Epithelial cell of prostate (primary cell): ENCODE measurements at regions not wholly inside any gene's neighbourhood (a gene's known extent, or its start where the extent isn't known, plus 50 kb on each side); places are given as distances from the start of the nearest gene placed in this dataset.
A peak's percentile ranks its signal among the peaks of the same experiment; 100 is the strongest.

Experiments used
- DNase-seq: peaks from one replicate; pipeline ENCODE4 v3.0.0-alpha.2; 2011; ENCODE audit warnings: low read depth, low spot score
- H3K27ac ChIP-seq: fragments of 450-650 bp; 2 replicates; pipeline ENCODE4 v1.5.1; 2017; ENCODE audit warnings: mild to moderate bottlenecking

GRCh38 chr12:97005174-97005573 is 98.1 kb downstream of the NEDD1 start:
- DNase-seq, result no peak
- no peak overlapping the region for H3K27ac ChIP-seq

GRCh38 chr12:97005646-97006045 is 98.6 kb downstream of the NEDD1 start:
- H3K27ac ChIP-seq, result no peak overlapping the region
- no peak for DNase-seq

- peak; percentile 46 for DNase-seq
- H3K27ac ChIP-seq, result no peak overlapping the region
Observed at GRCh38 chr12:97006585-97006984, 99.5 kb downstream of the NEDD1 start.

GRCh38 chr12:97016163-97016562 is 109.1 kb downstream of the NEDD1 start:
- DNase-seq, result no peak
- no peak overlapping the region for H3K27ac ChIP-seq

- no peak for DNase-seq
- no peak overlapping the region for H3K27ac ChIP-seq
Observed at GRCh38 chr12:97017213-97017612, 110.2 kb downstream of the NEDD1 start.

GRCh38 chr12:97022536-97023230 is 115.6 kb downstream of the NEDD1 start:
- no peak overlapping the region for H3K27ac ChIP-seq
- DNase-seq, result no peak

- no peak for DNase-seq
- no peak overlapping the region for H3K27ac ChIP-seq
Observed at GRCh38 chr12:97024393-97024792, 117.3 kb downstream of the NEDD1 start.

GRCh38 chr12:97026901-97027300 is 119.8 kb downstream of the NEDD1 start:
- H3K27ac ChIP-seq, result no peak overlapping the region
- DNase-seq, result no peak

GRCh38 chr12:97027482-97027881 is 120.4 kb downstream of the NEDD1 start:
- DNase-seq, result no peak
- H3K27ac ChIP-seq, result no peak overlapping the region

- no peak overlapping the region for H3K27ac ChIP-seq
- DNase-seq, result no peak
Observed at GRCh38 chr12:97038131-97038530, 131.1 kb downstream of the NEDD1 start.

GRCh38 chr12:97038834-97039233 is 131.8 kb downstream of the NEDD1 start:
- DNase-seq, result no peak
- no peak overlapping the region for H3K27ac ChIP-seq

GRCh38 chr12:97046901-97047300 is 139.8 kb downstream of the NEDD1 start:
- H3K27ac ChIP-seq, result no peak overlapping the region
- DNase-seq, result no peak

- DNase-seq, result no peak
Observed at GRCh38 chr12:97047361-97047760, 140.3 kb downstream of the NEDD1 start.

GRCh38 chr12:97048421-97049035 is 141.5 kb downstream of the NEDD1 start:
- DNase-seq, result no peak
- H3K27ac ChIP-seq, result no peak overlapping the region

More at GRCh38 chr12:97047361-97047760, 140.3 kb downstream of the NEDD1 start:
- no peak overlapping the region for H3K27ac ChIP-seq

GRCh38 chr12:97050509-97050908 is 143.5 kb downstream of the NEDD1 start:
- H3K27ac ChIP-seq, result no peak overlapping the region
- no peak for DNase-seq

GRCh38 chr12:97051341-97051740 is 144.3 kb downstream of the NEDD1 start:
- no peak for DNase-seq
- no peak overlapping the region for H3K27ac ChIP-seq

GRCh38 chr12:97061171-97061570 is 154.1 kb downstream of the NEDD1 start:
- no peak for DNase-seq
- no peak overlapping the region for H3K27ac ChIP-seq

GRCh38 chr12:97063292-97063935 is 156.4 kb downstream of the NEDD1 start:
- no peak overlapping the region for H3K27ac ChIP-seq
- no peak for DNase-seq

- no peak overlapping the region for H3K27ac ChIP-seq
- DNase-seq, result peak; percentile 2
Observed at GRCh38 chr12:97075161-97075933, 168.3 kb downstream of the NEDD1 start.

GRCh38 chr12:97075934-97076630 is 169.0 kb downstream of the NEDD1 start:
- DNase-seq, result no peak
- H3K27ac ChIP-seq, result no peak overlapping the region
